Left ventricle myocardium inferior (tissue), 1 donor: ENCODE measurements at regions not wholly inside any gene's neighbourhood (a gene's known extent, or its start where the extent isn't known, plus 50 kb on each side); places are given as distances from the start of the nearest gene placed in this dataset.

Experiments used
- DNase-seq: peaks from one replicate; pipeline ENCODE4 v3.0.0-alpha.2; 2020
- H3K27ac ChIP-seq: fragments of 200-600 bp; replicated peaks from 2 replicates; pipeline ENCODE4 v1.8.0; 2021
- H3K27me3 ChIP-seq: fragments of 200-600 bp; 2 replicates; pipeline ENCODE4 v1.8.0; 2021; ENCODE audit warnings: low read depth
- H3K36me3 ChIP-seq: fragments of 200-600 bp; 2 replicates; pipeline ENCODE4 v1.8.0; 2021
- H3K4me1 ChIP-seq: fragments of 200-600 bp; 2 replicates; pipeline ENCODE4 v1.8.0; 2021
- H3K4me3 ChIP-seq: fragments of 200-600 bp; 2 replicates; pipeline ENCODE4 v1.8.0; 2021; ENCODE audit warnings: mild to moderate bottlenecking, moderate library complexity
- H3K9me3 ChIP-seq: fragments of 200-600 bp; replicated peaks from 2 replicates; pipeline ENCODE4 v1.8.0; 2021
- intact Hi-C: fragments of 100-400 bp; cut with micrococcal nuclease; formaldehyde crosslinking; loops from one replicate; pipeline ENCODE4 v1.11.0; 2022
- TF ChIP-seq, protein P1 (sequence below): fragments of 200-600 bp; IDR thresholded peaks from 2 replicates; pipeline ENCODE4 v1.8.0; 2021; ENCODE audit warnings: antibody characterized with exemption, mild to moderate bottlenecking, borderline replicate concordance
- donor health status: DM: no; HTN: yes; CAD: no; lungs with severe emphysema.

DNA sequence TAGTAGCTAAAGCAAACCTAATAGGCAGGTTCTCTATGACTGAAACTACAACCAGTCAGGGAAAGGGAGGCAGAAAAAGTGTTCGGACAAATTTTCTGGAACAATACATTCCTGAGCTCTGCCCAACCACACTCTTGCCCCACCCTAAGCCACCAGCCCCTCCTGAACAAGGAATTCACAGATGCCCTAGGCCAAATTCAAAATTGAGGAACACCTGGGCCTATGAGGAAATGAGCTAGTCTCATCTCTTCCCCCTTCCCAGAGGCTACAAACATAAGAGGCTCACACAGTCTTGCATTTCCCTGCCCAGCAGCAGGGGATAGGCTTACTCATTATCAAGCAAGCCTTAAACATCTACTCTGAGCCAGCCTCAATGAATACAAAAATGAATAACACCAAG lies 284.7 kb downstream of the ZNF674 start:
- Histone ChIP-seq H3K4me3 (no peak overlapping the region), H3K36me3 (no peaks in the 10 kb centered on the region), H3K27me3 (no peaks in the 10 kb centered on the region), H3K9me3 (no peaks in the 10 kb centered on the region), H3K4me1 (no peaks in the 10 kb centered on the region), H3K27ac (no peak overlapping the region)
- DNase-seq: no peak
- intact Hi-C loops: no loop called here
- TF ChIP-seq, protein P1, sequence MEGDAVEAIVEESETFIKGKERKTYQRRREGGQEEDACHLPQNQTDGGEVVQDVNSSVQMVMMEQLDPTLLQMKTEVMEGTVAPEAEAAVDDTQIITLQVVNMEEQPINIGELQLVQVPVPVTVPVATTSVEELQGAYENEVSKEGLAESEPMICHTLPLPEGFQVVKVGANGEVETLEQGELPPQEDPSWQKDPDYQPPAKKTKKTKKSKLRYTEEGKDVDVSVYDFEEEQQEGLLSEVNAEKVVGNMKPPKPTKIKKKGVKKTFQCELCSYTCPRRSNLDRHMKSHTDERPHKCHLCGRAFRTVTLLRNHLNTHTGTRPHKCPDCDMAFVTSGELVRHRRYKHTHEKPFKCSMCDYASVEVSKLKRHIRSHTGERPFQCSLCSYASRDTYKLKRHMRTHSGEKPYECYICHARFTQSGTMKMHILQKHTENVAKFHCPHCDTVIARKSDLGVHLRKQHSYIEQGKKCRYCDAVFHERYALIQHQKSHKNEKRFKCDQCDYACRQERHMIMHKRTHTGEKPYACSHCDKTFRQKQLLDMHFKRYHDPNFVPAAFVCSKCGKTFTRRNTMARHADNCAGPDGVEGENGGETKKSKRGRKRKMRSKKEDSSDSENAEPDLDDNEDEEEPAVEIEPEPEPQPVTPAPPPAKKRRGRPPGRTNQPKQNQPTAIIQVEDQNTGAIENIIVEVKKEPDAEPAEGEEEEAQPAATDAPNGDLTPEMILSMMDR: no peak

DNA sequence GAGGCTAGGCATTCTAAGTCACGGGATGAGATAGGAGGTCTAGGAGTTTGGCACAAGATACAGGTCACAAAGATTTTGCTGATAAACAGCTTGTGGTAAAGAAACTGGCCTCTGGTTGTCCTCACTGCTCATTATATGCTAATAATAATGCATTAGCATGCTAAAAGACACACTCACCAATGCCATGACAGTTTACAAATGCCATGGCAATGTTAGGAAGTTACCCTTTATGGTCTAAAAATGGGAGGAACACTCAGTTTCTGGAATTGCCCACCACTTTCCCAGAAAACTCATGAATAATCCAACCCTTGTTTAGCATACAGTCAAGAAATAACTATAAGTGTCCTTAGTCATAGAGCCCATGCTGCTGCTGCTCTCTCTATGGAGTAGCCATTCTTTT lies 286.9 kb downstream of the ZNF674 start:
- DNase-seq: no peak
- TF ChIP-seq, protein P1: no peak
- Histone ChIP-seq H3K9me3 (no peaks in the 10 kb centered on the region), H3K4me1 (no peaks in the 10 kb centered on the region), H3K27ac (no peak overlapping the region), H3K4me3 (no peak overlapping the region), H3K36me3 (no peaks in the 10 kb centered on the region), H3K27me3 (no peaks in the 10 kb centered on the region)
- intact Hi-C loops: no loop called here

DNA sequence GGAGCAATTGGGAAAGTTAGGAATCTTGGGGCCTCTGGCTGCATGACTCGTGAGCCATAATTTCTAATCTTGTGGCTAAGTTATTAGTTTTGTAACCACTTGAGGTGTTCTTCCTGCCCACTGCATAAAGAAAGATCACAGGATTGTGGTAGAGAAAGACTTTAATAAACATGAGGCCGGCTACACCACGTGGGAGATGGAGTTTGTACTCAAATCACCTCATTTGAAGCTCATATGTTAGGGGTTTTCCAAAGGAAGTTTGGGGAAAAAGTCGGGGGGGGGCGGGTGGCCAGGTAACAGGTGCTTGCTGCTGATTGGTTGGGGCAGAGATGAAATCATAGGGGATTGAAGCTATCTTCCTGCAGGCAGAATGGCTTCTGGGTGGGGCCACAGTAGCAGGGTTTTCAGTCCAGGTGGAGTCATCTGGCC lies 287.8 kb downstream of the ZNF674 start:
- Histone ChIP-seq H3K27me3 (no peaks in the 10 kb centered on the region), H3K9me3 (no peaks in the 10 kb centered on the region), H3K36me3 (no peaks in the 10 kb centered on the region), H3K27ac (no peak overlapping the region), H3K4me1 (no peaks in the 10 kb centered on the region), H3K4me3 (no peak overlapping the region)
- no peak for DNase-seq
- TF ChIP-seq, protein P1: no peak
- intact Hi-C loops: no loop called here

DNA sequence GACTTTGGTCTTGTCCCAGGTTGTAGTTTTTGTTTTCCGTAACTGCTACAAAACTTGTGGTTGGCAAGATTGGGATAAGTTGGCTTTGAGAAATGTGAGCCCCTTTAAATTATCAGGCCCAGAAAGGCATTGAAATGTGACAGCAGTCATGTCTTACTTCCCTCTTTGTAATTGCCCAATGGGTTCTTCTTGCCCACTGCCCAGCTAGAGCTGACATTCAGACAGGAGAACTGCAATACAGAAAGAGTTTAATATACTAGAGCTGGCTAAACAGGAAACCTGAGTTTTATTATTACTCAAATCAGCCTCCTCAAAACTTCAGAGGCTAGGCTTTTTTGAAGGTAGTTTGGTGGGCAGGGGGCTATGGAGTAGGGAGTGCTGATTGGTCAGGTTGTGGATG lies 288.3 kb downstream of the ZNF674 start:
- no peaks in the 10 kb centered on the region for H3K4me1 ChIP-seq
- H3K9me3 ChIP-seq: no peaks in the 10 kb centered on the region
- no peak for DNase-seq
- TF ChIP-seq, protein P1: no peak
- H3K27ac ChIP-seq: no peak overlapping the region
- no peaks in the 10 kb centered on the region for H3K27me3 ChIP-seq
- intact Hi-C loops: no loop called here
- no peak overlapping the region for H3K4me3 ChIP-seq
- H3K36me3 ChIP-seq: no peaks in the 10 kb centered on the region

DNA sequence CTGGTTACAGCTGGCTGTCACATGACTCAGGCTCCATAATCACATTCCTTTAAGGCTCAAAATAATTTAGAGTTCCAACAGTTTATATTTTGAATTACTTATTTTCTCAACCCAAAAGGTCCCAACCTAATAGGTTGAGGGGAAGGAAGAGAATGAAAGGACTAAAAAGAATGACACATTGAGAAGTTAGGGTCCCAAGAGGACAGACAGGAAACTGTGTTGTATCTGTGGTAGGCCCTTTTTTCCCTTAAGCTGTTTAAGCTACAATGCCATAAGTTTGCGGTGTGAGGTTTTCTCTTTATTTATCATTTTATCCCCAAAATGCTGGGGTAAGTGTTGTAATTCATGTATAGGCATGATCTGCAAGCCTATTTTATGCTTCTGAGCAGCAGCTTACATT lies 290.2 kb downstream of the ZNF674 start:
- intact Hi-C loops: no loop called here
- DNase-seq: no peak
- TF ChIP-seq, protein P1: no peak
- Histone ChIP-seq H3K4me1 (no peaks in the 10 kb centered on the region), H3K9me3 (no peaks in the 10 kb centered on the region), H3K36me3 (no peaks in the 10 kb centered on the region), H3K27ac (no peak overlapping the region), H3K27me3 (no peaks in the 10 kb centered on the region), H3K4me3 (no peak overlapping the region)

DNA sequence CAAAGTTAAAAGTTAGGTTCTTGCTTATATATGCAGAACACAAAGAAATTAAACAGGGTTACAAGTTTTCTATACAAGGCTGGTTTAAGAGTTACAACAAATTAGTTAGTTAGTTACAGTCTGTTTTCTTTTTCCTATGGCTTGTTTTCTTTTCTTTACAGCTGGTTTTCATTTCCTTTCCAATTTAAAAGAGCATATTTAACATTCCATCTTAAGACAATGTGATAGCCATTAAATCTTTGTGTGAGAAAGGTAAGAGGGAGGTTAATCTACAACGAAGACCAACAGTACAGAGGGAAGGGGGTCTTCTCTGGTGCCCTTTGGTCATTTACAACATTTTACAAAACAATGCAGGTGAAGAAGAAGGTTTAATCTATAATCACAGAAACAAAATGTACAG lies 290.6 kb downstream of the ZNF674 start:
- Histone ChIP-seq H3K27me3 (no peaks in the 10 kb centered on the region), H3K9me3 (no peaks in the 10 kb centered on the region), H3K36me3 (no peaks in the 10 kb centered on the region), H3K27ac (no peak overlapping the region), H3K4me3 (no peak overlapping the region), H3K4me1 (no peaks in the 10 kb centered on the region)
- intact Hi-C loops: no loop called here
- TF ChIP-seq, protein P1: no peak
- no peak for DNase-seq
